Activated CD8-positive, alpha-beta memory T cell treated with anti-CD3 and anti-CD28 coated beads for 1 hour (primary cell): ENCODE measurements at regions not wholly inside any gene's neighbourhood (a gene's known extent, or its start where the extent isn't known, plus 50 kb on each side); places are given as distances from the start of the nearest gene placed in this dataset.
"Not testable (repeated sequence)": the region's sequence is repeated elsewhere in the genome, so short reads cannot be mapped to it uniquely, and the experiment has no call there.

Experiments
- DNase-seq, 2 donors: peaks; one replicate each; pipeline ENCODE4 v3.0.0-alpha.2; 2020; ENCODE audit warnings: low read depth in 1 of 2; ENCODE audit errors: extremely low read depth in 1 of 2

DNA sequence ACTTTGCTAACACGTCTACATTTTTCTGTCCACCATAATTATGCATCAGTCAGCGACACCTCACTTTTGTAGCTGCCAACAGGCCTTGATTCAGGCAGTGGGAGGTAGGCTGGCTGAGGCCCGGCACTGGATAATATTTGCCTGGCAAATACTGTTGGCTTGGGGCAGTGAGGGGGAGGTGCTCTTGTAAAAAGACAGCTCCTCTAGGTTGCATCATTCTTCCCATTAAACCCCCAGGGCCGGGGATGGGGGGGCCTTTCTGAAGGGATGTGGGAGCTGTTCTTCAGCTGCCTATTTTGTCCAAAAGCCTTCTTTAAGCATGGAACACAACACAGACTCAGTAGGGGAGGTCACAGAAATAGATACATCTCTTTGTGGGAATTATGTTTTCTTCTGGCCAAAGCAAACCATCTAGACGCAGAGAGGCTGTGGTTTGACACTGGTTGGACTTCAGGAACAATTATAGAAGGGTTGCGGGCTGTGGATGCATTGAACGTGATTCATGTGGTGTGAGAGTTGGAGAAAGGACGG lies 338.3 kb upstream of the NT5E start:
- DNase-seq: no peak

DNA sequence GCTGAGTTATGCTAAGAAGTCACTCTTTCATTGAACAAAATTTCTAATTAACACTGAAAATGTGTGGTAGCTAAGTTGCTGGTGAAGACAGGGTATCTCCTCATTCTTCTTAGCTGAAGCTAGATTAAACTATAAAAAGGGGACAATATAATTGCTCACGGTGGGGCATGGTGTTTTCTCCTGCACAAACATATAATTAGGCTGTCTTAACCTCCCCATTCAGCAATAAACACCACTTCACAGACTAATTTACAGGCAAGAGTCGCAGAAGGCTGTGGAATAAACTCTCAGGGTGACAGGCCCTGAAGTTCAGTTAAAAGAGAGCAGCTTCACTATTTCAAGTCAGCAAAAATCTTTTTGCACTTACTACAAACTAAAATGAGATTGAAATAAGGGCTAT lies 338.9 kb upstream of the NT5E start:
- DNase-seq: no peak

DNA sequence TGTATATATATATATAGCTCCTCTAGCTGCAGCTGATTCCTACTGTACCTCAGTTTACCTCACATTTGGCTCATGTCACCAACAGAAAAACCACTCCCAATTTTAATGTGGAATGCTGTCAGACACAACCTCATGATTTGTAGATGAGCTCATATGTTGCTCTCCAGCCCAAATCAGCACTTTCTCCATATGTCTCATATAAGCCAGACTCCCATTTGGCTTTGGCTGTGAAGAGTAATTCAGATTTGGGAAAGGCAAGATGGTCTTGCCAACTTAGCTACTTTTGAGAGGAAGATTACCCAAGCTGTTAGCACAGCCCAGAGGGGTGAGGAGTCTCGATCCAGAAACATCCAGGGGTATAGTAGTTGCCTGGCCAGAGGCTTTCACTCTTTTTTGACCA lies 342.2 kb upstream of the NT5E start:
- no peak for DNase-seq

DNA sequence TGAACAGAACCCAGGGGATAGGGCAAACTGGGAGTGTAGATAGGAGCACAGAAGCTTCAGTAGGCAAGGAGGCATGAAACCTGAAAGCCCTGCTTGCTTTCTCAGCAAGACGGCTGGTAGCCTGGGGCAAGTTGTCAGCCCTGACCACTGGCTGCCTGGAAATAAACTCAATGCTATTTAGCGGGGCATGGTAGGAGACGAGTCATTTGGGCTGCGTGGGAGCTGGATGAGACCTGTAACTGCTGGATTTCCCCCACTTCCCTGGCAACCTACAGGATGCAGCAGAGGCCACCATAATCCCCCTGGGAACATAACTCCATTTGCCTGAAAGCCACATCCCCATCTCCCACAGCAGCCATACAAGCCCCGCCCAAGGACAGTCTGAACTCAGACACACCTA lies 332.6 kb upstream of the TBX18 start:
- no peak for DNase-seq

DNA sequence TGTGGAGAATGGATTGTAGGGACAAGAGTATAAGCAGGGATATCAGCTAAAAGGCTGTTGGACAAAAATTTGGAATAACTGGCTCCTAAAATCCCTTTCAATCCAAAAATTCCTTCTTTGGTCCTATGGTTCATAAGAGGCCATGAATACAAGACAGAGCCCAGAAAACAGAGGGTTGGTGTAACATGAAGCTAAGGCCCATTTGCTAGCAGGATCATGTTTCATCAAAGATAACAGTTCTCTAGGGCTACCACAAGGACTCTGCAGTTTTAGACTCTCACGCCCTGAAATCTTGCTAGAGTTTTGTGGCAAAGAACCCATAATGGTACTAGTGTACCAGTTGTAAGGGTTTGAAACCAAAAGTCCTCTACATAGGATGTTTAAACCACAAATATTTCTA lies 327.8 kb upstream of the TBX18 start:
- DNase-seq: no peak

DNA sequence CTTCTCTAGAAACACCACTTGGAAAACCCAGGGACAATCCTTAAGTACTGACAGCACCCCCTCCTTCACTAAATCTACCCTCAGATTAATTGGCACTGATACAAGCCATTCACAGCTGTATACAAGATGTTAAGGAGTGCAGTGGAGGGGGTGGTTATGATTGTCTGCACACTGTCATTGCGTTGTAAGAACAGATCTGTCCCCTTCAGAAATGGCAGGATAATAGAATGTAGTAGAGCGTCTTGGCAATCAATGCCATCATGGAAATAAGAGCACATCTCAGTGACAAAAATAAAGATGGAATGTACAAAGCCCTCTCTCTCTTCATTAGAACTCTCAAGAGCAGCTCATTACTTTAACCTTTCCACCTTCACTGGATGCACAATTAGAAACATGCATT lies 324.9 kb upstream of the TBX18 start:
- no peak for DNase-seq

DNA sequence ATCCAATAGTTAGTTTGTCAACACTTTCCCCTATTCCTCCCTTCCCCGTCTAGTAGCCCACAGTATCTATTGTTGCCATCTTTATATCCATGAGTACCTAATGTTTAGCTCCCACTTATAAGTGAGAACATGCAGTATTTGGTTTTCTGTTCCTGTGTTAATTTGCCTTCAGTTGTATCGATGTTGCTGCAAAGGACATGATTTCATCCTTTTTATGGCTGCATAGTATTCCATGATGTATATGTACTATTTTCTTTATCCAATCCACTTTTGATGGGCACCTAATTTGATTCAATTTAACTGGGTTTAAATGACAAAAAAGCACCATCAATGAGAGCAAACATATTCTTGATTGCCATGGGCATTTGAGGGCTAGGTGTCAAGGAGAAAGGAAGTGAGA lies 321.5 kb upstream of the TBX18 start:
- no peak for DNase-seq

DNA sequence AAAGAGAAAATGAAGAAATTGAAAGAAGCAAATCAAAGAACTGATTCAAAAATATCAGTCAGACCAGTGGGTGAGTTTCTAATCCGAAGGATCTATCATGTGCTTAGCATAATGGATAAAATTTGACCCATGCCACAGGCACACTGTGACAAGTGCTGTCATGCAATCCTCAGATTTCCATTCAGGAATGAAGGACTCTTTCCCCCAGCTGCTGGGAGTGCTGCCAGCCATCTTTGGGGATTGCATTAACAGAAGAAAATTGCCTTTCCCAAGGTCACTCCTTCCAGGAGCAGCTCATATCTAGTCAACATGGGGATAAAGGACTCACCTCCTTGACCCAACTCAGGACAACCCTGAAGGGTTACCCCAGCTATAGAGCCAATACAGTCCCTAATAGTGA lies 316.7 kb upstream of the TBX18 start:
- no peak for DNase-seq

DNA sequence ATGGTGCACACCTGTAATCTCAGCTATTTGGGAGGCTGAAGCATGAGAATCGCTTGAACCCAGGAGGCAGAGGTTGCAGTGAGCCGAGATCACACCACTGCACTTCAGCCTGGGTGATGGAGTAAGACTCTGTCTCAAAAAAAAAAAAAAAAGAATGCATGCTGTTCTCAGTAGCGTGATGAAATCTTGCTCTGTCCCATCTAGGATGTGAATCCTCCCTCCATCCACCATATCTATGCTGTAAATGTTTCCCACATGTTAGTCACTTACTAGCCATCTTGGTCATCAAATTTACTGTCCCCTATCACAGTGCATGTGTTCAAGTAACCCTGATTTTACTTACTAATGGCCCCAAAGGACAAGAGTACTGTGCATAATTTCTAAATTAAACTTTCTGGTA lies 315.4 kb upstream of the TBX18 start:
- no peak for DNase-seq

DNA sequence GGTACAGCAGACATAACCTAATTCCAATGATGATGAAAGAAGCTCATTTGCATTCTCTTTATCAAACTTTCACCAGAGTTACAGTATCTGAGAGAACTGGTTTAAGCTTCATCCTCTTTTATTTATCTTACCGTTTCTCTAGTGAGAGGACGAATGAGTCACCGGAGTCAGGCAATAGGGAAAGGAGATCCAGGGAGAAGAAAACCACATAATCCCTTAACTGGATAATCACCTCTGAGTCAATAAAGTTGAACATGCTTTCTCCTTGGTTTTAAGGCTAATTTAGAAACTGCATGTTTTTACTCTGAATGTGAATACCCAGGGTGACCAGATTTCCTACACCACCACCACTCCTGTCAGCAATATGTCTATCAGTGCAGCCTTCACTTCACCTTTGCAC lies 313.7 kb upstream of the TBX18 start:
- DNase-seq: no peak

DNA sequence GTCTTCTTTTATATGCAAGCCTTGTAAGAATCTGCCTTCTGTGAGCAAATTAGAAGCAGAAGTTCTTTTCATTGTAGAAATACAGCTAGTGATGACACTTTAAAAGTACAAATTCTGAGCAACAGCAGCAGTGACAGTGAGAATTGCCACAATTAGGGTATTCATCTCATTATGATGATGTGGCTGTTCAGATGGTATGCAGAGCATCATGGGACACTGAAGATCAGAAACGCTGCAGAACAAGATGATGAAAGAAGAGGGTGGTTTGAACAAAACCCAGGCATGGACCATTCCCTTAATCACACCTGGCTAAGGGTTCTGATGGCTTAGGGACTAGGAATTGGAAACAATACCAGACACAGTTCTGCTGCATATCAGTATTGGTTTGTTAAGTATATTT lies 312.7 kb upstream of the TBX18 start:
- DNase-seq: no peak

DNA sequence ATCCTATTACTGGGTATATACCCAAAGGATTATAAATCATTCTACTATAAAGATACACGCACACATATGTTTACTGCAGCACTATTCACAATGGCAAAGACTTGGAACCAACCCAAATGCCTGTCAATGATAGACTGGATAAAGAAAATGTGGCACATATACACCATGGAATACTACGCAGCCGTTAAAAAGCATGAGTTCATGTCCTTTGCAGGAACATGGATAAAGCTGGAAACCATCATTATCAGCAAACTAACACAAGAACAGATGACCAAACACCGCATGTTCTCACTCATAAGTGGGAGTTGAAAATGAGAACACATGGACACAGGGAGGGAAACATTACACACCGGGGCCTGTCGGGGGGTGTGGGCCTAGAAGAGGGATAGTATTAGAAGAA lies 307.4 kb upstream of the TBX18 start:
- not testable (repeated sequence) for DNase-seq

DNA sequence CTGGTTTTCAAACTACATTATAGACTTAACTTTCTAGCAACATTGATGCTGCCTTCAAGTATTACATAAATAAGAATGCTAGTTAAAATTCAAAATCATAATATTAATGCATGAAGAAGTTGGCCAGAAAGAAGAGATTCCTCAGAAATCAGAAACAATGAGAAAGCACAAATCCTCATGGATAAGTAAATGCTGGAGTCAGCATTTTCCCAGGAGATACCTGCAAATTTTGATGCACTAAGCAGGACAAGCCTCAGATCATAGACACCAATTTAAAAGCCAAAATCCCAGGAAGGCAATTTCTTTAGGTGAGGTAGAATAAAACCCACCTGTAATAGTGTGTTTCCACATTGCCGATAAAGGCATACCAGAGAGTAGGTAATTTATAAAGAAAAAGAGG lies 305.2 kb upstream of the TBX18 start:
- no peak for DNase-seq

DNA sequence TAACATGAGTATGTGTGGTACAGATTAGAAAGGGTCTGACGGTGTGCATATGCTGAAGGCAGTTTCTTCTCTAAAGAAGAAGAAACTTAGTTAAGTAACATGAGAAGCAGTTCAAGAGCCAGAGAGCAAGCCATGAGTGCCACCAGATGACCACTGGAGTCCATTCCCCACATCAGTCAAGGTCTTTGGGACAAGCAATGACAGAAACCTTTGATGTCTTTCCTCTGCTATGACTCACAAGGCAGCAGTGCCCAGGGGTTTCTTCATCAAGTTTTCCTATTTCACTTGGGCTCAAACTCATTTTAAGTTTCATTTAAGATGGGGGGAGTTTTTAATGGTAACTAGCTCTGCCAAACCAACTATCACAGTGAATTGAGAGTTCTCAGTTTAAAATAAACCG lies 303.8 kb upstream of the TBX18 start:
- no peak for DNase-seq

DNA sequence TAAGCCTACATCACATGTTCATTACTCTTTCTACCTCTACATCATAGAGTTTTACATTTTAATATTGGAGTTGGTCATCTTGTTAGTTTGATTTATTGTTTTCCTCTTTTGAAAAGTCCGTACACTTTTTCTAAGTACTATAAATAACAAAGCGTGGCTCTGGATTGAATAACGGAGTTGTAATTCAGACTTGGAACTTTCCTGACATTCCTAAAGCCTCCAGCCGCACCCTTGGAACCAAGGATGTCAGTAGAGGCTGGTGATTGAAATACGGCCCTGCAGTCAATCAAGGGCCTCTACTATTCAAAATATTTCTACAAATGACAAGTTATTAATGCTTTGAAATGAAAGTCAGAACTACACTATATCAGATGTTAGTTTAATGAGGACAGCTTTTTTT lies 301.9 kb upstream of the TBX18 start:
- no peak for DNase-seq

DNA sequence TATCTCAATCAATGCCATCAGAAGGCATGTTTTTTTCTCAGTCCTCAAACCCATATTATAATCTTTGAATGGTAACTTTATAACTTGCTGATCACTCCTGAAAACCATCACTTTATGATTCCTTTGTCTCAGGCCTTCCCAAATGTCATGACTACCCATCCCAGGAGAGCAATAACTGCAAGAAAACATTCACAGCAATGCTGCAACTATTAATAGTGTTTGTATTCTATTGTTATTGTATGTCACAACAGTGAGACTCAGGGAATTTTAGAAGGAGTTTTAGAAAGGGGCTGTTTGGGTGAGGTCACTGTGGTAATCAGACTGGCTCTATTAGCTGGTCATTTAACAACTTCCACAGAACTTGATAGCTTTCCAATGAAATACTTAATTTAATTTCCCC lies 301.4 kb upstream of the TBX18 start:
- no peak for DNase-seq

DNA sequence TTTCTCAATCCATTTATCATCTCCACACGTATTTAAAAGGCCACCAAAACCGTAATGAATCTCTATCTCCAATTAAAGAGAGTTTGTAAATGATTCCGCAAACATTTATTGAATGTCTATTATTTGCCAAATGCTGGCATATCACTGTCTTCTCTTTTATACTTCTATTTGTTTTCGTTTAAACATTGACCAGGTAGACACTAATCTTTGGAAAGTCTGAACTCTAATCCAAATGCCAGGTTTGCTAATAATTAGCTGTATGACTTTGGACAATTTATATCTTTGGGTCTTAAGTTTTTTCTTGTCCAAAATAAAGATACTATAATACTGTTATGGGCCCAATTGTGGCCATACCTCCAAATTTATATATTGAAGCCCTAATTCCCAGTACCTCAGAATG lies 299.2 kb upstream of the TBX18 start:
- DNase-seq: no peak

DNA sequence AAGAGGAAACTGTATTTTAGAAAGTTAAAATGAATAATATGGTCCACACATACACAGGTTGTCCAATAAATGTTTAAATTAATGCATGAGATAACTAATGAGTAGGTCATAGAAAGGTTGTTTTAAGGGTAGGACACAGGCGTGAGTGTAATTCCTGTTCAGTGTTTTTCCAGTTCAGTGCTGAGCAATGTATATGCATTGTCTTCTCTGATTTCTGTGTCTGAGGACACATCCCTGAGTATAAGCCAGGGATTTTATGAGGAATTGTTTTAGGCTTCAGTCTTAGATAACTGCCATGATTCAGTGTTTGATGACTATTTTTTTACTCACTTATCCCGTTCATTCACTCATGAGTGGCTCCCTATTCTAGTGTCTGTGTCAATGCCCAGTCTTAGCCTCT lies 298.5 kb upstream of the TBX18 start:
- no peak for DNase-seq

DNA sequence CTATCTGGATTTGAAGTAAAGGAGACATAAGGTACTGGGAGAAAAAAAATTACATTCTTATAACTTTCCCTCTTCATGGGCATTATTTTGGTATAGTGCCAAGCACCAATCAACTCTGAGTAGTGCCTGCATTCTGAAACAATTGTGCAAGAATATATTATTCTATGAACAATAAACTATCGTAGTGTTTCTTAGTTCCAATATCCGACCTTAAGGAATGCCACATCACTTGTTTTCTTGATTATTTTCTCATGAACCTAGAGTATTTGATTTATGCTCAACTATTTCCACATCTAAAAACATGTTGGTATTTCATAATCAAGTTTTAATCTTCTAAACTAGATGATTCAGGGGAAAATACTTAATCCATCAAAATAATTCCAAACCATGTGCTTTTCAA lies 294.4 kb upstream of the TBX18 start:
- DNase-seq: no peak

DNA sequence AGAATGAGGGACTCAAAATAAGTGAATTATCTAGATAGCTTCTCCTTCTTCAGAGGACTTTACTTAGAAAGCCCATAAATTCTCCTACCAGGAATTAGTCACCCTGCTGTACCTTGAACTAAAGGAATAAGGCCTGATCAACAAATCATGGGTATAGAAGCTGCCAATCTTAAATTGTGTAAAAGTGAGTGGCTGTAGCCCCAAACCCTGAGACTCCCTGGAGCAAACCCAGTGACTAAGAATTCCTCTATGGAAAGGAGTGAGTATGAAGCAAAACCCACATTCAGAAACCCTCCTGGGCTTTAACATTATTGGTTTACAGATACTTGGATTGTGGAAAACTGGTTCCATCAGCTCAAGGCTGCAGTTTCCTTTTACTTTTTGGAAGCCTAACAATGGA lies 285.8 kb upstream of the TBX18 start:
- no peak for DNase-seq

DNA sequence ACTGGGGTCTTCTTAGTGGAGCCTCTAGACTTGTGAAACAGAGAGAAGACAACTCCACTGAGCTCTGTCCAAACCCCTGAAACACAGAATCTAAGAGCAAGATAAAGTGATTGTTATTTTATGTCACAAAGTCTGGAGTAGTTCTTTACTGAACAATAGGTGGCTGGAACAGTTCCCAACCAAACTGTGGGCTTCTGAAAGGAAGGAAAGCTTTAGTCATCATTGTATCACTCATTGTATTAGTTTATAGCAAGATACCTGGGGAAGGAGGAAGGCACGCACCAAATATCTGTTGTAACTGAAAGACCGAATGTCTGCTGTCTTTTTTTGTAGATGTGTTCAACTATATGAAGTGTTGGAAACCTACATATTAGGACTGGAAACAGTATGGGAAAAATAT lies 284.9 kb upstream of the TBX18 start:
- DNase-seq: no peak

DNA sequence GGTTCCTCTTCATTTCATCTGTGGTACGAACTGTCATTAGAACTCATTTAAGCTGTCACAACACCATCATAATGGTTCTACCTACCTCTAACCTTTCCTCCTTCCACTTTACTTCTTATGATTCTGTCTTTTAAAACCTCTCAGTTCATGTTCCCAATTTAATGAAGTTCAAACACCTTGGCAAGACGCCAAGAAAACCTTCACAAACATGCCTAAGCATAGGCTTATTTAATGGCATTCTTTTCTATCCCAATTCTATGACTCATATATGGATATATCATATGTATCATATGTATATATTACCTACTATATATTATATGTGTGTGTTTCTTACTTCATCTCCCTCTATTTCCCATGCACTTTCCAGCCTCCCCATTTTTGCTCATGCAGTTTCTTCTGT lies 283.4 kb upstream of the TBX18 start:
- DNase-seq: no peak

DNA sequence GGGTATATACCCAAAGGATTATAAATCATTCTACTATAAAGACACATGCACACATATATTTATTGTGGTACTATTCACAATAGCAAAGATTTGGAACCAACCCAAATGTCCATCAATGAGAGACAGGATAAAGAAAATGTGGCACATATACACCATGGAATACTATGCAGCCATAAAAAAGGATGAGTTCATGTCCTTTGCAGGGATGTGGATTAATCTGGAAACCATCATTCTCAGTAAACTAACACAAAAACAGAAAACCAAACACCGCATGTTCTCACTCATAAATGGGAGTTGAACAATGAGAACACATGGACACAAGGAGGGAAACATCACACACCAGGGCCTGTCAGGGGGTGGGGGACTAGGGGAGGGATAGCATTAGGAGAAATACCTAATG lies 281.4 kb upstream of the TBX18 start:
- not testable (repeated sequence) for DNase-seq

DNA sequence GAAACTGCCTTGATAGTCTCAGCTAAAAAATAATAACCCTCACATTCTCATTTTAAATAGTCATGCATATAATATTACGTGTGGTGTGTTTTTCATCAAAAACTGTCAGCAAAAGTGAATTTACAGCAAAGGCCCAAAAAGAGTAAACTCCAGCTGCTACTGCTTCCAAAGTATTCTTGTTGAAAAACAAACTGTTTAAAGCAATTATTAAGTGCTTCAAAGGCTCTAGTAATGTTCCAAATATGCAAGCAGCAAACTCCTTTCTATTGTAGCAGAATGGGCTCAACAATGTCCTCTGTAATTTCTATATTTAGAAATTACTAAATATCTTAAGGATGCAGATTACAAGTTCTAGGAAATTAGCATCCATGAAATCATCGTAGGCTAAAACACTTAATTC lies 280.0 kb upstream of the TBX18 start:
- DNase-seq: no peak
